GM18861 (cell line): ENCODE measurements at regions not wholly inside any gene's neighbourhood (a gene's known extent, or its start where the extent isn't known, plus 50 kb on each side); places are given as distances from the start of the nearest gene placed in this dataset.
"Not testable (repeated sequence)": the region's sequence is repeated elsewhere in the genome, so short reads cannot be mapped to it uniquely, and the experiment has no call there.

ENCODE experiments used
- ATAC-seq: cut with Tn5 transposase; IDR thresholded peaks from one replicate; pipeline ENCODE4 v1.9.1; 2021; ENCODE audit not compliant: unreplicated experiment

DNA sequence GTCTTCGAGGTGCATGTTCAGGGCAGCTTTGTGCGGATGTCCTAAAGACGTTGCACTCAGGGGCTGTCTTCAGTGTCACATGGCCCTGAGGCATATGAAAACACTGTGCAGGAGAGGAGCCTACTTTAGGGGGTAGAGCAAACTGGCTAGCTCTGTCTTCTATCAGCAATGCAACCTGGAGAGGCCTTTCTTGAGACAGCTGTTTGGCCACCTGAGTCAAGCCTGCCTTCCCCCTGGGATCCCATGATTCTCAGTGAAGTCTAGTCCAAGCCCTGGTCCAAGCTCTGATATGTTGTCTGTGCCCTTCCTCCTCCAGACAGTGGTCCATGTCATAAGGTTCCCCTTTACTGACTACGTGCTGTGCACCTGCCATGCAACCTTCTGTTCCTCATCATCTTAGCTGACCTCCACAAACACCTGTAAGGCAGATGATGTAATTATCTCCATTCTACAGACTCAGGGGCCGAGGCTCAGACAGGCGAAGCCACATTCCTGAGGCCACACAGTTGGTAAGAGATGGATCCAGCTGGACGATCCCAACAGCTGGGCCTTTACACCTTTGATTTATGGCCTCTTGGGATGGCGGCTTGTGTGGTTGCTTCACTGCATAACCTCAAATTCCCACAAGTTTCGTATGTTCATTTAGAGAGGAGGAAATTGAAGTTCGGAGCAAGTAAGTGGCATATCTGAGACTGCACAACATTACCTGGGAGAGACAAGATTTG, 109.9 kb downstream of the COPS8 start:
- ATAC-seq = no peak

DNA sequence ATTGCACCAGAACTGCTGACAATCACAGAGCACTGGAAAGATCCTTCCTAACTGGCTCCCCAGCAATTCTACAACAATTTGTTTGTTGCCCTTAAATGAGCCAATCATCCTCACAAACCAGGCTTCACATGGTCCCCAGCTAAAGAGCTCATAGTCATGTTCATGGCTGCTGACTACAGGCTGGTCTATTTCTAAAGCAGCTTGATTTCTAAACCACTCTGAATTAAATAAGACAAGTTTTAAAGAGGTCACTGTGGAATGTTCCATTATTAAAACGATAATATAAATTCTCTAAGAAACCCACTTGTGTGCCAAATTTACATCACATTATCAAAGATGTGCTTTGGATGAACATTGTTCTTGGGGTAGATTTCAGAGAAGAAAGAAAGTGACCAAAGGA, 110.7 kb downstream of the COPS8 start:
- ATAC-seq = no peak

DNA sequence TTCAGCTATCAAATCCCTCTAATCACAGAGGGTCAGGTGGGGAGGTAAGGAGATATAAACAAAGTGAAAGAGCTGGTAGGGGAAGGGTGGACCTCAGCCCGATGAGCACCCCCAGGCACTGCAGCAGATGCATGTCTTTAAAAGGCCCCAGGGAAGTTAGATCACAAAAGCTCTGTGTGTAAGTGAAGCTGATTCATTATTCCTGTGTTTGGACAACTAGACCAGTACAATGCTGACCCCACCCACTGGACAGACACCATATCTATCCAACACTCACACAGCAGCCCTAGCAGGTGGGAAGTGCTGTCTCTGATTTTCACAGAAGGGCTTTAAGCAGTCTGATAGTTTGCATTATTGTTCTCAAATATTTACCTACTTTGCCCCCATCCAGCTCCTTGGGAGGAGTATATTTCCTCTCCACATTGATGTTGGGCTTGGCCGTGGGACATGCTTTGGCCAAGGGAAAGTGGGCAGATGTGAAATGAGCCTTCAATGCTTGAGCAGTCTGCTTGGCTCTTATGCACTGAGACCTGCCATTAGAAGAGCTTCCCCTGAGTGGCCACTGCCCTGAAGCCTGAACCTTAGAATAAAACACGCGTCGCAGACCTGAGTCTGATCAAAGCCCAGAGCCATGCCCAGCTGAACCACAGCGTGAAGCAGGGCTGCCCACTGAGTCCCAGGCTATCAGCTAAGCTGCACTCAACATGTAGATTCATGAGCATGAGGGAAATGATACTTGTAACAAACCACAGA, 111.4 kb downstream of the COPS8 start:
- no peak for ATAC-seq

DNA sequence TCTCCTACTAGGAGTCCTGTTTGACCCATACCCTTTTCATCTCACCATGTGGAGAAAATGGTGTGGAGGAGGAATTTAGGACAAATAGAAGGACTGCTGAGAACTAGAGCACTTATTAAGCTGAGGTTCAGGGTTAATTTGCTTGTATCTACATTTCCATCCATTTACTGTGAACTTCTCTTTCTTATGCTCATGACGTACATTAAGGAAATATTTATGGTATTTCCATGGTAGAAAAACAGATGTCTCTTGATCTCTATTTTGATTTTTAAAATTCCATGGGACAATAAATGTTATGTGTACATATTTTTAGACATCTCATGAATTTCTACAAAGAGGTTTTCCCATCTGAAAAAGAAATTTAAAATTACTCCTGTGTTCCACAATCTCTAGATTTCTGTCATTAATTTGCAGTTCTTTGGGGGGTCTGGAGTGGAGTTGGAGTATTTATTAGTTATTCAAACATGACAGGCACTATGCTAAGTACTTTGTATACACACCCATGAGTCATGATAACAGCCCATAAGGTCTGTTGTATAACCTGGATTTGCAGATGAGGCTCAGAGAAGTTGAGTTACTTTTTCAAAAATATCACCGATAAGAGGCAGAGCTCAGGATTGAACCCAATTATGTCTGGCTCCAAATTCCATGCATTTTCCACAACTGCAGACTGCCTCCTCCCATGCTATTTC, 112.6 kb downstream of the COPS8 start:
- no peak for ATAC-seq

DNA sequence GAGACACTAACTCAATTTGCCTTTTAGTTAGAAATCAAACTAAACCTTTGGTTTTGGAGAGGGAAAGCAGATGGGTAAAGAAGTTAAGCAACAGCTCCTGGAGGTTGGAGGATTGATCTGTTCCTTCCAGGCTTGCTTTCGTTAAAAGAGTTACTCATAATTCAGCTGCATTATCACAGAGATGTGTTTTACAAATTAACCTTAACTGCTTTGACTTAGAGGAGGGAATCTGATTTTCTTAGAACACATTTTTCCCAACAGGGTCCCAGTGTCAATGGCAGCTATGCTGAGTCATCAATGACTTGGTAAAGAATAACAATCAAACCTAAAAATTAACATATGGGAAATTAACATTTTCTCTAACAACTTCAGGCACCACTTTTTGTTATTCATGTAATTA, 113.4 kb downstream of the COPS8 start:
- no peak for ATAC-seq

DNA sequence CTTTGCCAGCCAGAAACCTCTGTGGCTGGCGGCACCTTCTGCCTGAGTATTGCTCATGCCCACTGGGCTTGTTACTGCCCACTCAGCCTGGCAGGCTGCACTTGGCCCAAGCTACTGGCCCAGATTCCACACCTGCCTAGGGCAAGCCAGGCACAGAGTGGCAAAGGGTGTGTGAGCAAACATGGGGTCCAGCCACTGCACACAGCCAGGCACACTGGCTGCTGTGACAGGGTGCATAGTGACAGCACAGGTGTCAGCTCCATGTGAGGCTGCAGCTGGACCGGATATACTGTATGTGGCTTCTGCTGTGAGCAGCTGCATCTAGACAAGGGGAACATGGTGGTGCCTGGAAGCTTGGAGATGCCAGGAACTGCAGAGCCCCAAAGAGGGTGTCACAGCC, 113.9 kb downstream of the COPS8 start:
- ATAC-seq = no peak

DNA sequence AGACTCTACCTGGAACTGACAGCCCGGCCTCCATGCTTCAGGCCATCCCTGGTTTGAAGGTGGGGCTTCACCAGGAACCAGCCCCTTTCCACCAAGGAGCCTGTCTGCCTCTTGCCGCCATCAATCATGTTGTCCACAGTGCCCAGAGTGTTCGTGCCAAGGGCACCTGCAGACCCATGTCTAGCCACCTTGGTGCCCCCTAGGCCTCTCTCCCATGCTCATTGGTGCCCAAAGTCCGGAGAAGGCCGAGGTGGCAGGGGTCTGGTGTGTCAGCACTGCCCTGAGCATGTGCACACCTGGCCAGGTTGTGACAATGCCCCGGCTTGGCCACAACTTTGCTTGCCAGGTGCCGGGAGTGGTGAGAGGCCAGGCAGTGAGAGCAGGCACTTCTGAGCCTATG, 114.8 kb downstream of the COPS8 start:
- ATAC-seq = no peak

DNA sequence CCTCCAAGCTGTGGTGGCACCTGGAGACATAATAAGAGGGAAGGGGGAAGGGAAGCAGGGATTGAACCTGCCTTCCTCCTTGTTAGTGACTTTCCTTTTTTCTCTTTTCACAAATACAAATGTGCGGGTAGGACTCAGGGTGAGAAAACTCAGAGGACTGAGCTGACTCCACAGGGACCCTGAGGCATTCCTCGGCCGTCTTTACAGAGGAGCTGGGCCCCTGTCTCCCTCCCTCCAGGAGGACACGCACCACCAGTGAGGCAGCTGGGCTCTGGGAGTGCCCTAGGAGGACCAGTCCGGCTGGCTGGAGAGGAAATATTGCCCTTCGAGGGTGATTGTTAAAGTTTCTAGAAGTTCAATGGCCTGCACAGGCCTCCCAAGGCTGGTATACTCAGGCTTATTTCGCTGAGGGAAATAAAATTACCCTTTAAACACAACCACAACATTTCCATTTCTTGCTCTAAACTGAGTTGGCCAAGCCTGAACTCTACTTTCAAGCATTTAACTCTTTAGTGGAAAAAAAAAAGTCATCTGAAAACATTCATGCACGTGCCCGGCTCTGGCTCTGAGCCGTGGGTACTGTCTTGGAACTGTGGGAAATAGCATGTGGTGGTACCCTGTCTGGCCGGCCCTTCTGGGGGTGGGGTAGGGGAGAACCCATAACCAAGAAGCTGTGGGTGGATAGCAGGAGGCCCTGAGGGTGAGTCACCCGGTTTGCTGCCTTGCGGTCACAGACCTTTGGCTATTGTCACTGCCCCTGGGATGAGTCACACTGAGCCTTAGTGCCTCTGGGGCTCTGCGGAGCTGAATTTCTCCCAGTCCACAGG, 116.0 kb downstream of the COPS8 start:
- ATAC-seq = peak; percentile 69

DNA sequence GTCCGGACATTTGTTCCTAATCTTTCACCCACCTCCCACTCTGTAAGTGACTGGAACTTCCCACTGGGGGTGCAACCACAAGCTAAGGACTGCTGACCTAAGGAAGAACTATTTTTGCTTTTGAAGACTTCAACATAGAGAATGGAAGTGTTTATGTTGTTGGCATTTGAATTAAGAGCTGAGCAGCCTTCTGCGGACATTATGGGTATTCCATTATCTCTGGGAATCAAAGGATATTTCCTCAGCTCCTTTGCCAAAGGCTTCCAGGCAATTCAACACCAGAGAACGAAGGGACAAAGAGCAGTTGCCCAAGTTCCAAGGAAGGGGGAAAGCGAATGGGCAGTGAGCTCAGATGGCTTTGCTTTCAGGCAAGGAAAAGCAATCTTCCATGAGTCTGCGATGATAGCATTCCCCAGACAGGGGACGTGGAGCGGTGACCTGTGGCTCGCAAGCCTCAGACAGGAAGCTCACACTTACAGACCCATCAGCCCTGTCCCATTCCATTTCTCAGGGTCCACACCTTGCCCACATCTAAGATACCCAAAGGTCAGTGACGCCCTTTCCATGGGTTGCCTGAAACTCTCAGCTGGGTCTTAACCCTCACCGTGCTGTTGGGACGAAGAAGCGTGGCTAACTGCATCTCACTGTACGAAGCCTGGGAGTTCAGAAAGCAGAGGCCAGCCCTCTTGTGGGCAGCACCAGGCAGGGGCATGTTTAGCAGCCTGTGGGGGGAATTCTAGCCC, 116.8 kb downstream of the COPS8 start:
- ATAC-seq = no peak

DNA sequence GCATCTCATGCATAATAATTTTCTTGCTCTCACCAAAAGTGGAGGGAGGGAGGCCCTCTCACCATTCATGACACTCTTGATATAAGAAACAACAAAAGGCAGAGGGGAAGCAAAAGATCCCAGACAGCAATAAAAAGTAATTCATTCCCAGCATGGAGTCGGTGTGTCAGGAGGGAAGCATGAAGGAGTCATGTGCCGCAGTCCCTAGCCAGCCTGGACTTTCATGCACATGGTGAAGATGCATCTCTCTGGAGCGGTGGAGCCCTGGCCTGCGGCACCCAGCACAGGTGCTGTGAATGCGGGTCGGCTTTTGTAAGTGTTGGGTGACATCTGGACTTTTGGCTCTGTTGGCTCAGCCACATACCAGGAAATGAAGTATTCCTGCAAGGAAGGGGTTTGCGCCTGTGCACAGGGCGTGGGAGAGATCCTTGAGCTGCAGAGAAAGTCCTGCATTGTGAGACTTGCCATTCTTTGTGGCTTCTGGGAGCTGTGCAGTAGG, 119.4 kb downstream of the COPS8 start:
- ATAC-seq = no peak

DNA sequence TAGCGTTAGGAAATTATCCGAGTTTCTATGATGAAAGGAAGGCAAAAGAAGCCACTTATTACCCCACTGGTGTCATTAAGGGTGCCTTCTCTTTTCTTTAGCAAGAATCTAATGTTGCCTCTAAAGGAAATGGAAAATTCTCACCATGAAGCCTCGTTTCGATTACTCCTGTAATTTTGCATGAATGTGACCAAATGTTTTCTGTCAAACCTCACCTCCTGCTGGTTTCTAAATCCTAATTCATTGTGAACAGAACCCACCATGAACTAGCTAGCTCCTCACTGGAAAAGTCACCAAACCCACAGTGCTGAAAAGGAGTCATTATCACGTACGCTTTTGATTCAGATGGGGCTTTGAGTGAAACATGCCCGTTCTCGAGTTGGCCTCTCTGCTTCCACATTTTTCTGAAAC, 119.9 kb downstream of the COPS8 start:
- no peak for ATAC-seq

DNA sequence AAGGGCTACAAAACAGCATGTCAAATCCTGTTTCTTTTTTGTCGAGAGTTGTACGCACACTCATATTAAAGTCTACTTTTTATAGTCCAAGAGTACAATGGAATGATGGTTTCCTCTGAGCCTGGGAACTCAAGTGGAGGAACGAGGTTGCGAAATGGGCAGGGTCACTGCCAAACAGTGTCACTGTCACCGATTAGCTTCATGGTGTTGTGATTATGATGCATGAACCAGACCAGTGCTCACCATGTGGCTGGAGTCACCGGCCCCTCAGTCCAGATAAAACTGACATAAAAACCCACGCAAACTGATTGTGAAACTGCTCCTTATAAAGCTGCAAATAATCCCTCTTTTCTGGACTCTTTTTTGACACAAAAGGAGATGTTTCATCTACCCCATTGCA, 122.0 kb downstream of the COPS8 start:
- ATAC-seq = no peak

DNA sequence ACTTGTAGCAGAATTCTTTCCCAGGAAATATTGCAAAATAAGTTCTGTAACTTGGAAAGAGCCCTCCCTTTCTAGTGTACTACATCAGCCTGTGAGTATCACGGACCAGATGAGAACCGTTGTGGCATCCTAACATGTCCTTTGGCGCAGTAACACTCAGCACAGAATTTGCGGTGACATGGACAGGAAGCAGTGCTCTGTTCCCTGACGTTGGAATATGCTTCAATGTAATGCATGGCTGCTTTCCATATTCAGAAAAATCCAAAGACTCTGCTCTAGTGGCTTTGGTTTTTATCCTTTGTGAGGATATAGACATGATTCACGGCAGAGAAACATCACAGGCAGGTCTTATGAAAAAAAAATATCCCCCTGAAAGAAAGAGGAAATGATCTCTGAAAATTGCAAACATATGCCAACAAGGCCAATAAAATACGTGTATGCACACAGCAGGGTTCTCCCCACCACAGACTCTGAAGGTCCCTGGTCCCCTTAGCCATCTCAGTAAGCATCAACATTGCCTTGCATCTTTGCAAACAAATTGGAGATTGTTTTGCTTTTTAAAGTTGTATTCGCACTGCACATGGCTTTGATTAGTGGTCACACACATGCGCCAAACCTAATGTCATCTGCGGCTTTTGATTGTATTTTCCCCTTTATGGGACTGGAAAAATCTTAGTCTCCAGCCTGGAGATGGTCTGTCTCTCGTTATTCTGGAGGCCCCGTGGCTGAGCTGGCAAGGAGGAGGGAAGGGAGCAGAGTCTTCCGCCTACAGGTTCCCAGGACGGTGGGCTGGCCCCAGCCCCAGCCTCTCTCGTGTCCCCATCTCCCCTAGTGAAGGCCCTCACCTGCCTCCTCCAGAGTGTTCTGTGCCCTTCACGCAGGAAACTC, 122.9 kb downstream of the COPS8 start:
- no peak for ATAC-seq

DNA sequence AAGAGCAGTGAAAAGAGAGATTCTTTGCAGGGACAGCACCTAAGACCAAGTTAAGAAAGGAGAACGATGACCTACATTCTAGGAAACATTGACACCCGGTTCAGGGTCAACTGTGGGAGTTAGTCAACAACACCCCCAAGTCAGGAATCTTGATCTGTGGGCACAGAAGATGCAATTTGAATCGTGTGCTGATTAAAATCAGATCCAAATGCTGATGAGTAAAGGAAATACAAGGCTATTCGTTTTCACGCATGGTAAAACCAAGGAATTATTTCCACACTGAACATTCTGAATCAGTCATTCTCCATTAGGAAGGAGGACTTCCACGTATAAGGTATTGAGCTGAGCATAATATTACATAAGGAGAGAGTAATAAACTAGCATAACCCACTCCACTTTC, 124.2 kb downstream of the COPS8 start:
- no peak for ATAC-seq

DNA sequence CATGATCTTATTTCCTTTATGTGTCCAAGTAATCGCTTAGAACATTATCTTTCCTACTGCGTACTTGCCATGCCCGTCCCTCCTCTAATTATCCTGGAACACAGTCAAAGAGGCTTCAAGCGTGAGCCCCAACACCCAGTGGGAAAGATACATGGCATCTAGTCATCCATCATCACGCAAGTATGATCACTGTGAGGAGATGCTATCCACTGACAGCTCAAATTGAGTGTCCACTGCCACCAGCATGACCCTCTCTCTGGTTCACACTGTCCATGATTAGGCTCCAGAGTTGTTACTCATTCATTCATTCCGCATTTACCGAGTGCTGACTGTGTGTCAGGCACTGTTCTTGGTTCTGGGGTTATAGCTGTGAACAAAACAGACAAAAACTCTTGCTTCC, 124.6 kb downstream of the COPS8 start:
- no peak for ATAC-seq

DNA sequence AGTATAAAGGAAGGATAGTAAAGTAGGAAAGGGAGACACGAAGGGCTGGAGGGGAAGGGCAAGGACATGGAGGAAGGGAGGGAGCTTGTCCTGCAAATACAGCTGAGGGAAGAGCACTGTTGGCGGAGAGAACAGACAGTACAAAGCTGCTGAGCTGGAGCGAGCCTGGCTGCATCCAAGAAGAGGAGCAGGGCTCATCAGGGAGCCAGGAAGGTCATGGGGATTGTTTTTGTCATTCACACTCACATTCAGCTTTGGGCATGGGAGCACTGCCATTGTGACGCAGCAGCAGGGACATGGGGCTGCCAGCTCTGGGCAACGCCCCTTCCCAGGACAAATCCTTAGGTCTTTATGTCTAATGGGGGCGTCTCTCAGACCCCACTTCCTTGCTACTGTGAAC, 125.1 kb downstream of the COPS8 start:
- no peak for ATAC-seq

DNA sequence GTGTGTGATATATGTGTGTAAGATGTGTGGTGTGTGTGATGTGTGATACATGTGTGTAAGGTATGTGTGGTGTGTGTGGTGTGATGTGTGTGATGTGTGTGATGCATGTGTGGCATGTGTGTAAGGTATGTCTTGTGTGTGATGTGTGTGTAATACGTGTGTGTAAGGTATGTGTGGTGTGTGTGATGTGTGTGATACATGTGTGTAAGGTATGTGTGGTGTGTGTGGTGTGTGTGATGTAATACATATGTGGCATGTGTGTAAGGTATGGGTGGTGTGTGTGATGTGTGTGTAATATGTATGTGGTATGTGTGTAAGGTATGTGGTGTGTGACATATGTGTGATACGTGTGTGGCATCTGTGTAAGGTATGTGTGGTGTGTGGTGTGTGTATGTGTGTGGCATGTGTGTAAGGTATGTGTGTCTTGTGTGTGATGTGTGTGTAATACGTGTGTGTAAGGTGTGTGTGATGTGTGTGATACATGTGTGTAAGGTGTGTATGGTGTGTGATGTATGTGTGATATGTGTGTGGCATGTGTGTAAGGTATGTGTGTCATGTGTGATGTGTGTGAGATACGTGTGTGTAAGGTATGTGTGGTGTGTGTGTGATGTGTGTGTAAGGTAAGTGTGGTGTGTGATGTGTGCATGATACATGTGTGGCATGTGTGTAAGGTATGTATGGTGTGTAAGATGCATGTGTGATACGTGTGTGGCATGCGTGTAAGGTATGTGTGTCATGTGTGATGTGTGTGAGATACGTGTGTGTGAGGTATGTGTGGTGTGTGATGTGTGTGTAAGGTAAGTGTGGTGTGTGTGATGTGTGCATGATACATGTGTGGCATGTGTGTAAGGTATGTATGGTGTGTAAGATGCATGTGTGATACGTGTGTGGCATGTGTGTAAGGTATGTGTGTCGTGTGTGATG, 126.9 kb downstream of the COPS8 start:
- ATAC-seq = not testable (repeated sequence)

DNA sequence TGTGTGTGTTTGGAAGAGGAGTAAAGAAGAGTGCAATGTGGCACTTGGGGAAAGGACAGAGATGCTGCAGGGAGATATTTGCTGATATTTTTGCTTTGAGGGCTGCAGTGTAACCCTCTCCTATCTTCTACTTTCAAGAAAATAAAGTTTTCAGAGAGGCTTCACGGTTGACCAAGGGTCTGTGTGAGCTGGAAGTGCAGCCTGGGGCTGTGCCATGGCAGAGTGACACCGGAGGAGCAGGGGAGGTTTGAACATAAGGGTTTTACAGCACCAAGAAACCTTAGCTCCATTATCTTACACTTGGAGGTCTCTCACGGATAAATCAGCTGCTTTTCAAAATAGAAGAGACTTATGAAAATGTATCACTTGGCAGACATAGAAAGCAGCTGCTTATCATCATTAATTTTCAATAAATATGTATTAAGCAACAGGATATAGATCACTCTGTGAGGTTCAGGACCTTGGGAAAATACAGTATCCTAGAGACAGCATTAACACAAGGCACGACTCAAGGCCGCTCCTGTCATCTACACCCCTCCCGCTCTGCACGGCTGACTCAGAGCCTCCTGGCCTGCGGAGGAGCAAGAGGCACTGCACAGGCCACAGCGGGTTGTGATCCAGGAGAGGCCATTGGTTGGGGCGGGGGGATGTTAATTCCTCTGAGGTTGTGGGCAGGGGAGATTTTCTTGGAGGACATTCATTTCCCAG, 127.8 kb downstream of the COPS8 start:
- no peak for ATAC-seq
